GM21737 (cell line): ENCODE measurements at regions not wholly inside any gene's neighbourhood (a gene's known extent, or its start where the extent isn't known, plus 50 kb on each side); places are given as distances from the start of the nearest gene placed in this dataset.
"Not testable (repeated sequence)": the region's sequence is repeated elsewhere in the genome, so short reads cannot be mapped to it uniquely, and the experiment has no call there.

Experiments used
- ATAC-seq: cut with Tn5 transposase; IDR thresholded peaks from one replicate; pipeline ENCODE4 v1.9.1; 2021; ENCODE audit warnings: mild to moderate bottlenecking, moderate library complexity; ENCODE audit not compliant: unreplicated experiment

- no peak for ATAC-seq
These were observed 486.6 kb upstream of the TENM3 start for GRCh38 chr4:181756451-181757095.

GRCh38 chr4:181757098-181757497 is 486.1 kb upstream of the TENM3 start:
- no peak for ATAC-seq

GRCh38 chr4:181757910-181758660 is 485.1 kb upstream of the TENM3 start:
- no peak for ATAC-seq

- no peak for ATAC-seq
These were observed 482.6 kb upstream of the TENM3 start for GRCh38 chr4:181760560-181760959.

GRCh38 chr4:181761156-181761555 is 482.0 kb upstream of the TENM3 start:
- ATAC-seq, result no peak

GRCh38 chr4:181766061-181766548 is 477.1 kb upstream of the TENM3 start:
- no peak for ATAC-seq

GRCh38 chr4:181770971-181771370 is 472.2 kb upstream of the TENM3 start:
- no peak for ATAC-seq

- ATAC-seq, result no peak
These were observed 467.9 kb upstream of the TENM3 start for GRCh38 chr4:181775298-181775697.

- no peak for ATAC-seq
These were observed 466.7 kb upstream of the TENM3 start for GRCh38 chr4:181776264-181777054.

- ATAC-seq, result no peak
These were observed 465.7 kb upstream of the TENM3 start for GRCh38 chr4:181777518-181777917.

- no peak for ATAC-seq
These were observed 458.3 kb upstream of the TENM3 start for GRCh38 chr4:181784881-181785280.

GRCh38 chr4:181792641-181793040 is 450.6 kb upstream of the TENM3 start:
- no peak for ATAC-seq

- ATAC-seq, result no peak
These were observed 450.1 kb upstream of the TENM3 start for GRCh38 chr4:181793096-181793495.

- ATAC-seq, result no peak
These were observed 446.7 kb upstream of the TENM3 start for GRCh38 chr4:181796502-181796901.

- no peak for ATAC-seq
These were observed 444.7 kb upstream of the TENM3 start for GRCh38 chr4:181798536-181798935.

GRCh38 chr4:181799561-181800069 is 443.6 kb upstream of the TENM3 start:
- no peak for ATAC-seq

- no peak for ATAC-seq
These were observed 441.0 kb upstream of the TENM3 start for GRCh38 chr4:181802207-181802606.

GRCh38 chr4:181807771-181808170 is 435.4 kb upstream of the TENM3 start:
- ATAC-seq, result no peak

- no peak for ATAC-seq
These were observed 432.5 kb upstream of the TENM3 start for GRCh38 chr4:181810711-181811110.

GRCh38 chr4:181811550-181811949 is 431.7 kb upstream of the TENM3 start:
- ATAC-seq, result not testable (repeated sequence)

- ATAC-seq, result no peak
These were observed 423.3 kb upstream of the TENM3 start for GRCh38 chr4:181819946-181820345.
